T-cell (primary cell): ENCODE measurements at regions not wholly inside any gene's neighbourhood (a gene's known extent, or its start where the extent isn't known, plus 50 kb on each side); places are given as distances from the start of the nearest gene placed in this dataset.

Source experiments
- ATAC-seq, 4 experiments: fragments of 200-7000 bp in 3 of 4; fragments of 150-1000 bp in 1 of 4; cut with Tn5 transposase; replicated peaks in 1 of 4; 1 replicate in 3 of 4; 2 replicates in 1 of 4; pipeline ENCODE4 v1.10.0; 2021; ENCODE audit warnings: moderate library complexity in 3 of 4, mild to moderate bottlenecking in 2 of 4, moderate number of reproducible peaks in 1 of 4
- CTCF ChIA-PET, 2 donors: fragments of 300-600 bp; sonication (Branson Sonifier 250); formaldehyde crosslinking; loops; one replicate each; lab custom pipeline; 2022; ENCODE audit warnings: antibody characterized with exemption in 2 of 2; lab: Charles Lee
- POLR2A ChIA-PET, 2 donors: fragments of 300-600 bp; sonication (Branson Sonifier 250); formaldehyde crosslinking; loops; one replicate each; lab custom pipeline; 2022; ENCODE audit warnings: antibody characterized with exemption in 2 of 2; lab: Charles Lee
- DNase-seq, 35 experiments: peaks; one replicate each; pipeline versions ENCODE4 v3.0.0 to v3.0.0-alpha.2; 2013 to 2023
- H3K27ac ChIP-seq: one replicate; pipeline ENCODE4 v1.5.1; 2013; ENCODE audit warnings: low read length
- H3K27me3 ChIP-seq, 2 experiments: replicated peaks in 1 of 2; 1 replicate in 1 of 2; 2 replicates in 1 of 2; pipeline versions ENCODE4 v1.6.1 to v1.7.0; 2013; ENCODE audit warnings: low read length in 1 of 2, mixed read lengths in 1 of 2; ENCODE audit not compliant: control insufficient read depth in 2 of 2, insufficient read depth in 2 of 2; ENCODE audit errors: extremely low read depth in 1 of 2
- H3K36me3 ChIP-seq, 2 donors: 1 replicate in 1 of 2; 2 replicates in 1 of 2; pipeline versions ENCODE4 v1.6.1 to v1.7.0; 2013; ENCODE audit warnings: low read length in 1 of 2; ENCODE audit not compliant: control insufficient read depth in 2 of 2, insufficient read depth in 1 of 2; ENCODE audit errors: extremely low read depth in 1 of 2
- H3K4me1 ChIP-seq, 2 experiments: 1 replicate in 1 of 2; 2 replicates in 1 of 2; pipeline versions ENCODE4 v1.6.1 to v1.7.0; 2013; ENCODE audit warnings: low read length in 2 of 2, mixed read lengths in 1 of 2; ENCODE audit not compliant: insufficient read depth in 2 of 2, control insufficient read depth in 1 of 2; ENCODE audit errors: extremely low read depth in 1 of 2
- H3K4me3 ChIP-seq, 2 donors: 1 replicate in 1 of 2; 2 replicates in 1 of 2; pipeline versions ENCODE4 v1.5.1 to v1.7.0; 2013; ENCODE audit warnings: mild to moderate bottlenecking in 2 of 2, low read length in 1 of 2, moderate library complexity in 1 of 2; ENCODE audit not compliant: control insufficient read depth in 1 of 2; ENCODE audit errors: extremely low read depth in 1 of 2
- H3K9me3 ChIP-seq: 2 replicates; pipeline ENCODE4 v1.7.0; 2013
- H3K27ac Mint-ChIP-seq, 2 donors: one replicate each; pipeline ENCODE4 v1.8.0; 2020 to 2021; ENCODE audit warnings: mild to moderate bottlenecking in 2 of 2, mixed read lengths in 2 of 2
- H3K27me3 Mint-ChIP-seq, 2 donors: one replicate each; pipeline ENCODE4 v1.8.0; 2021 to 2022; ENCODE audit warnings: mixed read lengths in 2 of 2
- H3K36me3 Mint-ChIP-seq: one replicate; pipeline ENCODE4 v1.8.0; 2021; ENCODE audit warnings: mixed read lengths
- H3K4me1 Mint-ChIP-seq, 3 donors: one replicate each; pipeline ENCODE4 v1.8.0; 2020 to 2022; ENCODE audit warnings: mixed read lengths in 3 of 3, mild to moderate bottlenecking in 1 of 3
- H3K4me3 Mint-ChIP-seq, 3 donors: one replicate each; pipeline ENCODE4 v1.8.0; 2020 to 2022; ENCODE audit warnings: mild to moderate bottlenecking in 3 of 3, mixed read lengths in 3 of 3, moderate library complexity in 3 of 3
- H3K9me3 Mint-ChIP-seq, 3 donors: one replicate each; pipeline ENCODE4 v1.8.0; 2020 to 2022; ENCODE audit warnings: mixed read lengths in 3 of 3
- WGBS: methylation state at CpG from one replicate; pipeline ENCODE4 v1.1.5; 2013; ENCODE audit warnings: missing lambda C conversion rate; ENCODE audit not compliant: insufficient coverage; 5-methylcytosine and 5-hydroxymethylcytosine counted together

- no peaks in the 10 kb centered on the region for H3K27me3 ChIP-seq
Observed at GRCh38 chr20:22371843-22372242, 212.5 kb downstream of the FOXA2 start.

GRCh38 chr20:22370137-22370536 is 214.2 kb downstream of the FOXA2 start:
- ChIA-PET CTCF (no interaction called here), POLR2A (no interaction called here)
- no peaks in the 10 kb centered on the region for H3K9me3 ChIP-seq
- no peaks in the 10 kb centered on the region for H3K36me3 Mint-ChIP-seq
- H3K4me3 ChIP-seq: no peak overlapping the region
- no peaks in the 10 kb centered on the region for H3K27me3 Mint-ChIP-seq
- H3K36me3 ChIP-seq: no peaks in the 10 kb centered on the region
- peaks cover 0 to 5% (median 3%) of the 10 kb centered on the region in 3 donors for H3K9me3 Mint-ChIP-seq
- DNase-seq (no peak), ATAC-seq (no peak)
- no peak overlapping the region for H3K27ac Mint-ChIP-seq
- no peaks in the 10 kb centered on the region for H3K27me3 ChIP-seq
- no peak overlapping the region for H3K4me3 Mint-ChIP-seq
- WGBS: 50% methylated on average over 1 of the region's 2 CpGs
- peaks cover 9 to 34% (median 10%) of the 10 kb centered on the region in 3 donors for H3K4me1 Mint-ChIP-seq
- no peak overlapping the region for H3K27ac ChIP-seq
- H3K4me1 ChIP-seq: peaks cover 0 to 19% of the 10 kb centered on the region in 2 experiments

More at GRCh38 chr20:22371843-22372242, 212.5 kb downstream of the FOXA2 start:
- CTCF ChIA-PET: no interaction called here
- Mint-ChIP-seq H3K4me3 (peak overlapping the region in 1 of 3 donors; percentile 20), H3K27me3 (no peaks in the 10 kb centered on the region), H3K4me1 (peaks cover 9 to 34% (median 10%) of the 10 kb centered on the region in 3 donors), H3K36me3 (no peaks in the 10 kb centered on the region), H3K27ac (no peak overlapping the region), H3K9me3 (peaks cover 0 to 2% (median 0%) of the 10 kb centered on the region in 3 donors)
- Histone ChIP-seq H3K9me3 (no peaks in the 10 kb centered on the region), H3K27ac (no peak overlapping the region), H3K4me3 (no peak overlapping the region), H3K4me1 (peaks cover 0 to 19% of the 10 kb centered on the region in 2 experiments), H3K36me3 (no peaks in the 10 kb centered on the region)
- peak in 1 of 4 experiments; percentile 78 for ATAC-seq
- POLR2A ChIA-PET: no interaction called here
- WGBS: 9% methylated on average over 4 of the region's 5 CpGs
- peak in 11 of 35 experiments; percentile 0 to 33 (median 4) for DNase-seq

DNA sequence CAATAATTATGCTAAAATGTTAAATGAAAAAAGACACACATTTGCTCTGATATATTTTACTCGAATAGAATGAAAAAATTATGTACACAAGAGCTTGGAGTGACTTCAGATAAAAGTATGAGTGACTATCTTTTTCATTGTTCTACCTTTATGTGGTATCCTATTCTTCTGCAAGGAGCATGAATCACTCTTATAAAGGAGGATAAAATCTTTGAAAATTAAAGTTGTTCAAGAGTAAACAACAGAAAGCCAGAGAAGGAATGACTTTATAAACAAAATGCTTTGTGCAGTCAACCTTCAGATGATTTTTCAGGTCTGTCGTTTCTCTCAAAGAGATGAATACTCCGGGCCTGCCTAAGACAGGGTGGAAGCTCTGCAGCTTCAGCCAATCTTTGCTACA is 215.3 kb downstream of the FOXA2 start:
- POLR2A ChIA-PET: no interaction called here
- no peak overlapping the region for H3K27ac Mint-ChIP-seq
- H3K4me3 Mint-ChIP-seq: no peak overlapping the region
- no peak for ATAC-seq
- Histone ChIP-seq H3K4me1 (peaks cover 0 to 19% of the 10 kb centered on the region in 2 experiments), H3K36me3 (no peaks in the 10 kb centered on the region), H3K27me3 (no peaks in the 10 kb centered on the region), H3K27ac (no peak overlapping the region), H3K4me3 (no peak overlapping the region), H3K9me3 (no peaks in the 10 kb centered on the region)
- H3K36me3 Mint-ChIP-seq: no peaks in the 10 kb centered on the region
- peaks cover 9 to 34% (median 10%) of the 10 kb centered on the region in 3 donors for H3K4me1 Mint-ChIP-seq
- peaks cover 0 to 5% (median 3%) of the 10 kb centered on the region in 3 donors for H3K9me3 Mint-ChIP-seq
- CTCF ChIA-PET: no interaction called here
- H3K27me3 Mint-ChIP-seq: no peaks in the 10 kb centered on the region
- WGBS: 95% methylated on average over 2 of the region's 3 CpGs
- no peak for DNase-seq

DNA sequence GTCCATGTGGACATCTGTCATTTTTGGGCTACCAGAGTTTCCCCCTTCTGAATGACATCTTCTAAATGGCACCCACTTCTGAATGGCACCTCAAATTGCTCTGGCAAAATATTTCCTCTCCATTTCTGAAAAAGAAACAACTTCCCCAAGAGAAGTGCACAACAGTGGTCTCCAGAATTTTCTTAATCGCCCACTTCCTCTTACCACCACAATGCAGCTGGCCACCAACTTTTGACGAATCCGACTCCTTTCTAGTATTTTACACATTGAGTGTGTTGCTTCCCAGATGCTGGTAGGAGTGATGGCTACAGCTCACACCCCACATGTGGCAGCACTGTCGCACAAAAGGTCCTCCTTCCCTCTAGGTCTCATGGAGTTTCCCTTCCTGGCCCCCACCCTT is 216.1 kb downstream of the FOXA2 start:
- DNase-seq: no peak
- Mint-ChIP-seq H3K9me3 (peaks cover 0 to 8% (median 3%) of the 10 kb centered on the region in 3 donors), H3K36me3 (no peaks in the 10 kb centered on the region), H3K27me3 (no peaks in the 10 kb centered on the region), H3K4me3 (no peak overlapping the region), H3K4me1 (peaks cover 9 to 34% (median 10%) of the 10 kb centered on the region in 3 donors), H3K27ac (no peak overlapping the region)
- Histone ChIP-seq H3K36me3 (no peaks in the 10 kb centered on the region), H3K27ac (no peak overlapping the region), H3K27me3 (no peaks in the 10 kb centered on the region), H3K4me1 (peaks cover 0 to 19% of the 10 kb centered on the region in 2 experiments), H3K9me3 (no peaks in the 10 kb centered on the region), H3K4me3 (no peak overlapping the region)
- WGBS: no CpG with 5 or more reads among the region's 4 CpGs
- no peak for ATAC-seq
- ChIA-PET CTCF (no interaction called here), POLR2A (no interaction called here)

- Histone ChIP-seq H3K36me3 (no peaks in the 10 kb centered on the region), H3K27me3 (no peaks in the 10 kb centered on the region), H3K9me3 (no peaks in the 10 kb centered on the region), H3K4me3 (no peak overlapping the region), H3K27ac (no peak overlapping the region), H3K4me1 (peaks cover 0 to 15% of the 10 kb centered on the region in 2 experiments)
- ChIA-PET CTCF (no interaction called here), POLR2A (no interaction called here)
- Mint-ChIP-seq H3K27ac (no peak overlapping the region), H3K27me3 (no peaks in the 10 kb centered on the region), H3K9me3 (peaks cover 0 to 8% (median 3%) of the 10 kb centered on the region in 3 donors), H3K36me3 (no peaks in the 10 kb centered on the region), H3K4me3 (no peak overlapping the region), H3K4me1 (peaks cover 5 to 25% (median 5%) of the 10 kb centered on the region in 3 donors)
- no peak for DNase-seq
- no peak for ATAC-seq
Observed at GRCh38 chr20:22366631-22367030, 217.7 kb downstream of the FOXA2 start.

DNA sequence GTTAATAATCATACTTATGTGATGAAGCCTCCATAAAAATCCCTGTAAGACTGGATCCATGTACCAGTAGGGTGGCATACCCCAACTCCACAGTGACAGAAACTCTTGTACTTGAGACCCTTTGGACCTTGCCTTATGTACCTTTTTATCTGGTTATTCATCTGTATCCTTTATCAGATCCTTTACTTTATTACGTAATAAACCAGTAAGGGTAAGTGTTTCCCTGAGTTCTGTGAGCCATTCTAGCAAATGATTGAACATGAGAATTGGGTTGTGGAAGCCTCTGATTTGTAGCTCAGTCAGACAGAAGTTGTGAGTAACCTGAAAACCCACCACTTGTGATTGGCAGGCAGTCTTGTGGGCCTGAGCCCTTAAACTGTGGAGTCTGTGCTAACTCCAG is 229.7 kb downstream of the FOXA2 start:
- Mint-ChIP-seq H3K27me3 (peaks cover 0 to 3% of the 10 kb centered on the region in 2 donors), H3K36me3 (no peaks in the 10 kb centered on the region), H3K4me3 (no peak overlapping the region), H3K9me3 (peaks cover 0 to 3% (median 3%) of the 10 kb centered on the region in 3 donors), H3K27ac (no peak overlapping the region), H3K4me1 (no peaks in the 10 kb centered on the region)
- WGBS: no CpG with 5 or more reads among the region's 1 CpG
- CTCF ChIA-PET: no interaction called here
- no peaks in the 10 kb centered on the region for H3K36me3 ChIP-seq
- POLR2A ChIA-PET: no interaction called here
- H3K4me3 ChIP-seq: no peak overlapping the region
- DNase-seq (no peak), ATAC-seq (no peak)
- H3K27me3 ChIP-seq: no peaks in the 10 kb centered on the region
- H3K9me3 ChIP-seq: no peaks in the 10 kb centered on the region
- no peak overlapping the region for H3K27ac ChIP-seq
- H3K4me1 ChIP-seq: no peaks in the 10 kb centered on the region

DNA sequence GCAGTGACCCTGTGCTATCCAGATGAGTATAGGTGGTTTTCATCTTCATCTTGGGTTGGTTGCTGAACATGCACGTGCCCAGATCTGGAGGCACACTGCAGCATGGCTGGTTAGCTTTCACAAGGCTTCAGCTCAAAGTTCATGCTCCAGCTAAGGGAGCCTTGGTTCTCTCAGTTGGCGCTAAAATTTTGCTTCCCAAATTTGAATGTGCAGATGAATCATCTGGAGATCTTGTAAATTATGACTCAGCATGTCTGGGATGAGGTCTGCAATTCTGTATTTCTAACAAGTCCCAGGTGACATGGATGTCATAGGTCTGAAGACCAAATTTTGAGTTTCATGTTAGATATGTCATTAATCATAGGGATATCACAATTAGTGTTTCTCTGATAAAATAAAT is 230.8 kb downstream of the FOXA2 start:
- no peak overlapping the region for H3K27ac Mint-ChIP-seq
- no peak for ATAC-seq
- H3K4me3 Mint-ChIP-seq: no peak overlapping the region
- CTCF ChIA-PET: no interaction called here
- no peaks in the 10 kb centered on the region for H3K36me3 ChIP-seq
- H3K27ac ChIP-seq: no peak overlapping the region
- no peaks in the 10 kb centered on the region for H3K4me1 ChIP-seq
- peaks cover 0 to 3% (median 0%) of the 10 kb centered on the region in 3 donors for H3K9me3 Mint-ChIP-seq
- no peak overlapping the region for H3K4me3 ChIP-seq
- no peaks in the 10 kb centered on the region for H3K4me1 Mint-ChIP-seq
- no peak for DNase-seq
- H3K27me3 Mint-ChIP-seq: peaks cover 0 to 8% of the 10 kb centered on the region in 2 donors
- no peaks in the 10 kb centered on the region for H3K27me3 ChIP-seq
- POLR2A ChIA-PET: no interaction called here
- no peaks in the 10 kb centered on the region for H3K9me3 ChIP-seq
- WGBS: 75% methylated on average over 2 of the region's 2 CpGs
- H3K36me3 Mint-ChIP-seq: no peaks in the 10 kb centered on the region
